ENCODE measurements at regions not wholly inside any gene's neighbourhood (a gene's known extent, or its start where the extent isn't known, plus 50 kb on each side); places are given as distances from the start of the nearest gene placed in this dataset.

DNA sequence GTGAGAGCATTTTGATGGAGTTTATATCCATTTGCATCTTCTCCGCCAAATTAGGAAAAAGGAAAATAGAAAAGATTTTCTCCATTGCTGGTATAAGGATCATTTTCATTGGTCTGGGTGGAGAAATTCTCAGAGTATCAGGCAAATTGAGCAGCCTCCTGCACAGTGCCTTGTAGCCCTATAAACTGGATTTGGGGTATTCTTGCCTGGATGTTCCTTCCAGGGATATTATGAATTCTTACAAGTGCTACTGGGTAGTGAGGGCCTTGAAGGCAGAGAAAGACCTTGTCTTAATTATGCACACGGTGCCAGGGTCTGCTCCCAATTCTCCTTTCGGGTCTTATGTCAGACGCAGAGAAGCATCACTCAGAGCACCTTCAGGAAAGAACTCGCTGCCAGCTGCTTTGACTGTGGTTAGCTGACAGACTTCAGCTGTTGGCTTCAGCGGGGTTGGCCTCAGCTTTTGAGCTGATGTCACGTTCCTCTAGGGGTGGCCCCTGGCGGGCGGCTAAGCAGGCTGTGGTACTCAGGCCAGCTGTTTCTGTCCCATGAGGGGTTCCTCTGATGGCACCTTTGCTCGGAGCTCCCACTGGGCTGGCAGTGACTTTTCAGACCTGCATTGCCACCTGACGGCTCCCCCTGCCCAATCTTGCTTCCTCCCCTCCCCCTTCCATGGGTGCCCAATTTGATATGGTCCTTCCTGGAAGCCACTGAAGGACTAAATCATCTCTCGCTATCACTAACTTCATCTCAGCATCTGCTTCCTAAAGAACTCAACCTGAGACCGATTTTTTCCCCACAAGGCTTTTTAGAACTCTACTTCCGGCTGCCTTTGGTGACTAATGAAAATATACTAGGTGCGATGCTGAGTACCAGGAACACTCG, 519.5 kb downstream of the BCOR start:
- TF ChIP-seq CTCF (IDR thresholded peaks at IDR 0.05; ENCODE audit: low read depth, low read length), result no peak
- no peak for TF ChIP-seq EZH2phosphoT487 (IDR thresholded peaks at IDR 0.05; ENCODE audit: low read depth)

Measured in OCI-LY3 (cell line).